ENCODE measurements at regions not wholly inside any gene's neighbourhood (a gene's known extent, or its start where the extent isn't known, plus 50 kb on each side); places are given as distances from the start of the nearest gene placed in this dataset.
A peak's percentile ranks its signal among the peaks of the same experiment; 100 is the strongest.

GRCh38 chr4:184287697-184288255 is 70.1 kb upstream of the ENPP6 start (continued):
- TF ChIP-seq MEF2A (IDR thresholded peaks at IDR 0.05; ENCODE audit: insufficient read depth, low read depth, low read length) = no peak
- TF ChIP-seq CREB1 (IDR thresholded peaks at IDR 0.05; ENCODE audit: low read depth) = no peak
- TF ChIP-seq E4F1 (IDR thresholded peaks at IDR 0.05; ENCODE audit: borderline replicate concordance, partially characterized antibody) = no peak
- TF ChIP-seq POLR2A (IDR thresholded peaks at IDR 0.05; ENCODE audit: low read depth, low read length) = 0 out of 2 replicates have a peak, but pooled peaks have one; percentile 20
- TF ChIP-seq SMAD1 (IDR thresholded peaks at IDR 0.05; ENCODE audit: low read depth, partially characterized antibody) = no peak
- no peak for TF ChIP-seq EP300 (IDR thresholded peaks at IDR 0.05; ENCODE audit: borderline replicate concordance in 1 of 2, control insufficient read depth in 1 of 2, low read depth in 2 of 2, low read length in 2 of 2)
- TF ChIP-seq IRF5 (IDR thresholded peaks at IDR 0.05; ENCODE audit: borderline replicate concordance) = no peak
- no peak for TF ChIP-seq MYB (IDR thresholded peaks at IDR 0.05; ENCODE audit: borderline replicate concordance, low read depth, low read length)
- no peak for TF ChIP-seq CHD2 (IDR thresholded peaks at IDR 0.05; ENCODE audit: borderline replicate concordance, low read depth, low read length)
- no peak for TF ChIP-seq ZNF384 (IDR thresholded peaks at IDR 0.05; ENCODE audit: borderline replicate concordance, low read depth, low read length)
- peak; percentile 53 for TF ChIP-seq RAD21 (IDR thresholded peaks at IDR 0.05; ENCODE audit: insufficient read depth, low read depth, low read length)
- no peak for TF ChIP-seq NR2C2 (IDR thresholded peaks at IDR 0.05; ENCODE audit: borderline replicate concordance, control insufficient read depth, insufficient read length, low read depth)
- no peak for TF ChIP-seq YBX1 (IDR thresholded peaks at IDR 0.05)
- no peak for TF ChIP-seq USF1 (IDR thresholded peaks at IDR 0.05; ENCODE audit: borderline replicate concordance, extremely low read length, insufficient read depth, low read depth, low read length)
- TF ChIP-seq STAT1 (conservative IDR thresholded peaks at IDR 0.05) = no peak
- TF ChIP-seq EED (IDR thresholded peaks at IDR 0.05; ENCODE audit: low read depth) = 0 out of 2 replicates have a peak, but pooled peaks have one; percentile 59
- TF ChIP-seq MLLT1 (IDR thresholded peaks at IDR 0.05) = no peak
- no peak for TF ChIP-seq BRCA1 (IDR thresholded peaks at IDR 0.05; ENCODE audit: low read depth, low read length)
- TF ChIP-seq RBBP5 (conservative IDR thresholded peaks at IDR 0.05) = no peak
